VCaP (cell line): ENCODE measurements at regions not wholly inside any gene's neighbourhood (a gene's known extent, or its start where the extent isn't known, plus 50 kb on each side); places are given as distances from the start of the nearest gene placed in this dataset.

ENCODE experiments used
- H3K27ac ChIP-seq: fragments of 450-650 bp; 2 replicates; pipeline ENCODE4 v1.5.1; 2017
- TF ChIP-seq, protein P1 (sequence below): fragments of 450-650 bp; conservative IDR thresholded peaks from 2 replicates; pipeline ENCODE4 v1.5.1; 2017; ENCODE audit warnings: mild to moderate bottlenecking, moderate library complexity

DNA sequence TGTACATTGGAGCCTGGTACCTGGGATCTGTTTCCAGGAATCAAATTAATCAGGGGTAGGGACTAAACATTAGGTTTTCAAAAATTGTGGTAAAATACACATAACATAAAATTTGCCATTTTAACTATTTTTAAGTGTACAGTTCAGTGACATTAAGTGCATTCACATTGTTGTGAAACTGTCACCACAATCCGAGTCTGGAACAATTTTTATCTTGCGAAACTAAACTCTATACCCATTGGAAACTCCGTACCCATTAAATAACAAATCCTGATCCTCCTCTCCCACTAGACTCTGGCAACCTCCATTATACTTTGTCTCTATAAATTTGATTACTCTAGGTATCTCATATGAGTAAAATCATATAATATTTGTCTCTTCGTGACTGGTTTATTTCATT, 486.2 kb downstream of the GADD45G start:
- H3K27ac ChIP-seq = no peak overlapping the region
- TF ChIP-seq, protein P1, sequence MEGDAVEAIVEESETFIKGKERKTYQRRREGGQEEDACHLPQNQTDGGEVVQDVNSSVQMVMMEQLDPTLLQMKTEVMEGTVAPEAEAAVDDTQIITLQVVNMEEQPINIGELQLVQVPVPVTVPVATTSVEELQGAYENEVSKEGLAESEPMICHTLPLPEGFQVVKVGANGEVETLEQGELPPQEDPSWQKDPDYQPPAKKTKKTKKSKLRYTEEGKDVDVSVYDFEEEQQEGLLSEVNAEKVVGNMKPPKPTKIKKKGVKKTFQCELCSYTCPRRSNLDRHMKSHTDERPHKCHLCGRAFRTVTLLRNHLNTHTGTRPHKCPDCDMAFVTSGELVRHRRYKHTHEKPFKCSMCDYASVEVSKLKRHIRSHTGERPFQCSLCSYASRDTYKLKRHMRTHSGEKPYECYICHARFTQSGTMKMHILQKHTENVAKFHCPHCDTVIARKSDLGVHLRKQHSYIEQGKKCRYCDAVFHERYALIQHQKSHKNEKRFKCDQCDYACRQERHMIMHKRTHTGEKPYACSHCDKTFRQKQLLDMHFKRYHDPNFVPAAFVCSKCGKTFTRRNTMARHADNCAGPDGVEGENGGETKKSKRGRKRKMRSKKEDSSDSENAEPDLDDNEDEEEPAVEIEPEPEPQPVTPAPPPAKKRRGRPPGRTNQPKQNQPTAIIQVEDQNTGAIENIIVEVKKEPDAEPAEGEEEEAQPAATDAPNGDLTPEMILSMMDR = no peak

DNA sequence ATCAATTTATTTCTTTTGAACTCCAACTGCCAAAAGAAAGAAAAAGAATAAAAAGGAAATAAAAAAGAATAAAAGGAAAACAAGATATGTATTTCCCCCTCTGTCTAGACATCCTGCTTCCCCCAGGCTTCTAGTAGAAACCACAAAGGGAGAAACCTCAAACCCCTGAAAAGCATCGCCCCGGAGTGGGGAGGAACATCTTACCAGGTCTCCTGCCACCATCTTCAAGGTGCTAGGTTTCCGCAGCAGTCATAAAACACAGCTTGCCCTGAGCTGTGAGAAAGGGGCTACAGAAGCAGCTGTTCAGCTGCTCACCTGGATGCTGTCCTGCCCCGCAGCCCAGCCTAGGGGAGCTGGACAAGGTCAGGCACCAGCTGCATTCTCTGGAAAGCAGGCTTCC, 487.7 kb downstream of the GADD45G start:
- H3K27ac ChIP-seq = no peak overlapping the region
- TF ChIP-seq, protein P1 = no peak

DNA sequence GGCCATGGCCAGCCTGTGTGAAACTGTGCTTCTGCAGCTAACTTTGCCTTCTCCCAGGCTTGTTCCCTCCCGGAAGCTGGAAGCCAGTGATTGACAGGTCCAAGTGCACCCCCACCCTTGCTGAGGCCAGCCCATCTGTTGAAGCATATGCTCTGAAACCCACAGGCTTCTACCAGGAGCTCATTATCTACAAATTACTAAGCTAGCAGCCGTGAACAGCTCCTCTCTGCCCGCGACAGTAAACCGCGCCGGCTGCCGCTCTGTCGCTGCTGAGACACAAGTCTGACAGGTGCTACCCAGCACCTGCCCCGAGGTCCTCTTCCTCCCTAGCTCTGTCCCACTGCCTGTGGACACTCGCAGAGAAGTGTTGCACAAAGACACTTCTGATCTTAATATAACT, 490.9 kb downstream of the GADD45G start:
- TF ChIP-seq, protein P1 = no peak
- no peak overlapping the region for H3K27ac ChIP-seq

DNA sequence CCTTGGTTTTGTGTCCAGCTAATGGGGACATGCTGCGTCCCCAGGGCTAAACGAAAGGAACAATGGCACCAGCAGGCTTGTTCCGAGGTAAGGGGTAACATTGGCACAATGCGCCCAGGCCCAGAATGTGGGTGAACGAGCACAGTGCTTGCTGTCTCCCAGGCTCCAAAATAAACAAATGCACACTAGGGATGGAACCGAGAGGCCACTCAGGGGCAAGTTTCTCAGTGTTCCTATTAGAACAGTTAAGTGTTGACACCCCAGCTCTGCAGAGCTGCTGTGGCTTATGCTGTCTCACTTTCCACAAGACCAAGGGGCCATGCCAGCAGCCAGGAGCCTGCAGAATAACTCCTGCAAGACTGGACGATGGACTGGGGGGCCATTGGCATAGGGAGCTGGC, 492.4 kb downstream of the GADD45G start:
- TF ChIP-seq, protein P1 = no peak
- H3K27ac ChIP-seq = no peak overlapping the region

DNA sequence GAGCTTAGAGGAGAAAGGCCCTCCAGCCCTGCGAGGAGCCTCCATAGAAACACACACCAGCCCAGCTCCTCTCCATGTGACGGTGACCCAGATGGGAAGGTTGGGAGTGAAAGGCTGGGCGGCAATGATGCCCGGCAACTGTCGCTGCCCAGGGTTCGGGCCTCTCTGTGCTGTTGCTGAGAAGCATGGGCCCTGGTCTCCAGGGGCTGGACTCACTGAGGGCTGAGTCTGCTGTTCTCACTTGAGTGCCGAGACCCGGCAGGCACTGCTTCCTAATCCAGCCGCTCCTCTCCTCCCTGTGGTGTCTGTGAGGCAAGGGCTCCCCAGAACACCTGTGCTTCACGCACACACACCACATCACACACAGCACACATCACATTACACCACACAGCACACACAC, 493.6 kb downstream of the GADD45G start:
- TF ChIP-seq, protein P1 = no peak
- H3K27ac ChIP-seq = peak overlapping the region; percentile 5; the same call in 1 of the 2 replicates

DNA sequence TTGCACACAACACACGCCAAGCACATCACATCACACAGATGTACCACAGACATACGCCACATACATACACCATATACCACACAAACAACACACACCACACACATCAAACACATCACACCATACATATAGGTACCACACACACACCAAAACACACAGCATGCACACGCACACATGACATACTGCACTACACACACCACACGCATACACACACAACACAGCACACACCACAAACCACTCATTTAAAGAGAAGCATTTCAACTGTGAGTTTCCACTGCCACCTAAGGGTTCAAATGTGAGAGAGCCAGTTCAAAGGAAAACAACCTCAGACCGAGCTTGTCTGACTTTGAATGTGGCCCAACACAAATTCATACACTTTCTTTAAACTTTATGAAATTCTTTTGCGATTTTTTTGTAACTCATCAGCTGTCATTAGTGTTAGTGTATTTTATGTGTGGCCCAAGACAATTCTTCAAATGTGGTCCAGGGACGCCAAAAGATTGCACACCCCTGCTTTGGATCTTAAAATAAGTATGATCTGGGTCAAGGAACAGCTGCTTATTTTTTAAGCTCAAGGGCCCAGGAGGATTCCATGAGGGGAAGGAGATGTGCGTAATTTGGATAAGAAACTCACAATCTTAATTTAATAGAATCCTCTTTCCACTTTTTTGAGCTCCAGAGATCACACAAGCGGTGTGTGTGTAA, 494.6 kb downstream of the GADD45G start:
- no peak overlapping the region for H3K27ac ChIP-seq
- TF ChIP-seq, protein P1 = peak; percentile 78

DNA sequence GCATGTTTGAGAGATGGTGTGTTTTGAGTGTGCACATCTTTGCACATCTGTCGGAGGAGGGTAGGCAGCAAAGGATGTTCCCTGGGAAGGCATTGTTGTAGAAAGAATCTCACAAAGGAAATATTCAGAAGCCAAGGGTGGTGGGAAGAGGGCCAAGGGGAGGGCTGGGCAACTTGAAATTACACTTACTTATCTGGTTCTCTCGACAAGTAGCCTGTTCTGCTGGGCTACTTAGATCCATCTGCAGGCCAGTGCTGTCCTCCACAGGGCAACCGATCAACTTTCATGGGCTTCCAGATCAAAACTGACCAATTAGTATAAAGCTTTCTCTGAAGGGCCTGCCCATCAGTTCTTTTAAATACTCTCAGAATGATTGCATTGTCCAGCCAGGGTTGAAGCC, 495.2 kb downstream of the GADD45G start:
- no peak overlapping the region for H3K27ac ChIP-seq
- TF ChIP-seq, protein P1 = no peak
